ENCODE measurements at regions not wholly inside any gene's neighbourhood (a gene's known extent, or its start where the extent isn't known, plus 50 kb on each side); places are given as distances from the start of the nearest gene placed in this dataset.

GRCh38 chr10:90975096-90975495 is 54.2 kb upstream of the ANKRD1 start:
- no peak for DNase-seq (ENCODE audit: low read depth)
- H3K4me3 ChIP-seq (ENCODE audit: low read depth, low read length) = no peak overlapping the region

- DNase-seq (ENCODE audit: low read depth) = no peak
- no peak overlapping the region for H3K4me3 ChIP-seq (ENCODE audit: low read depth, low read length)
Observed at GRCh38 chr10:90977162-90977854, 56.4 kb upstream of the ANKRD1 start.

- H3K4me3 ChIP-seq (ENCODE audit: low read depth, low read length) = no peak overlapping the region
- DNase-seq (ENCODE audit: low read depth) = no peak
Observed at GRCh38 chr10:90977855-90978486, 57.1 kb upstream of the ANKRD1 start.

- no peak overlapping the region for H3K4me3 ChIP-seq (ENCODE audit: low read depth, low read length)
- DNase-seq (ENCODE audit: low read depth) = no peak
Observed at GRCh38 chr10:90982406-90983008, 61.6 kb upstream of the ANKRD1 start.

- H3K4me3 ChIP-seq (ENCODE audit: low read depth, low read length) = no peak overlapping the region
- DNase-seq (ENCODE audit: low read depth) = no peak
Observed at GRCh38 chr10:90983914-90984549, 63.1 kb upstream of the ANKRD1 start.

GRCh38 chr10:90984898-90985297 is 64.0 kb upstream of the ANKRD1 start:
- H3K4me3 ChIP-seq (ENCODE audit: low read depth, low read length) = no peak overlapping the region
- DNase-seq (ENCODE audit: low read depth) = no peak

GRCh38 chr10:90985321-90985933 is 64.5 kb upstream of the ANKRD1 start:
- DNase-seq (ENCODE audit: low read depth) = no peak

GRCh38 chr10:90986136-90986760 is 65.4 kb upstream of the ANKRD1 start:
- DNase-seq (ENCODE audit: low read depth) = no peak
- H3K4me3 ChIP-seq (ENCODE audit: low read depth, low read length) = no peak overlapping the region

More at GRCh38 chr10:90985321-90985933, 64.5 kb upstream of the ANKRD1 start:
- no peak overlapping the region for H3K4me3 ChIP-seq (ENCODE audit: low read depth, low read length)

- no peak for DNase-seq (ENCODE audit: low read depth)
- H3K4me3 ChIP-seq (ENCODE audit: low read depth, low read length) = no peak overlapping the region
Observed at GRCh38 chr10:90986870-90987269, 66.0 kb upstream of the ANKRD1 start.

- no peak overlapping the region for H3K4me3 ChIP-seq (ENCODE audit: low read depth, low read length)
- no peak for DNase-seq (ENCODE audit: low read depth)
Observed at GRCh38 chr10:90987383-90987782, 66.5 kb upstream of the ANKRD1 start.

GRCh38 chr10:90988024-90988423 is 67.1 kb upstream of the ANKRD1 start:
- H3K4me3 ChIP-seq (ENCODE audit: low read depth, low read length) = no peak overlapping the region
- DNase-seq (ENCODE audit: low read depth) = no peak

GRCh38 chr10:90988802-90989201 is 67.9 kb upstream of the ANKRD1 start:
- H3K4me3 ChIP-seq (ENCODE audit: low read depth, low read length) = no peak overlapping the region
- DNase-seq (ENCODE audit: low read depth) = no peak

- H3K4me3 ChIP-seq (ENCODE audit: low read depth, low read length) = no peak overlapping the region
- DNase-seq (ENCODE audit: low read depth) = no peak
Observed at GRCh38 chr10:90989378-90989777, 68.5 kb upstream of the ANKRD1 start.

- H3K4me3 ChIP-seq (ENCODE audit: low read depth, low read length) = no peak overlapping the region
- DNase-seq (ENCODE audit: low read depth) = no peak
Observed at GRCh38 chr10:90992462-90992861, 71.6 kb upstream of the ANKRD1 start.

GRCh38 chr10:90993340-90993739 is 72.5 kb upstream of the ANKRD1 start:
- DNase-seq (ENCODE audit: low read depth) = no peak
- no peak overlapping the region for H3K4me3 ChIP-seq (ENCODE audit: low read depth, low read length)

GRCh38 chr10:90997670-90998069 is 76.8 kb upstream of the ANKRD1 start:
- no peak for DNase-seq (ENCODE audit: low read depth)

GRCh38 chr10:90998733-90999511 is 78.0 kb upstream of the ANKRD1 start:
- DNase-seq (ENCODE audit: low read depth) = no peak
- H3K4me3 ChIP-seq (ENCODE audit: low read depth, low read length) = no peak overlapping the region

More at GRCh38 chr10:90997670-90998069, 76.8 kb upstream of the ANKRD1 start:
- no peak overlapping the region for H3K4me3 ChIP-seq (ENCODE audit: low read depth, low read length)

GRCh38 chr10:90999512-91000172 is 78.8 kb upstream of the ANKRD1 start:
- DNase-seq (ENCODE audit: low read depth) = no peak

More at GRCh38 chr10:90999512-91000172, 78.8 kb upstream of the ANKRD1 start:
- H3K4me3 ChIP-seq (ENCODE audit: low read depth, low read length) = no peak overlapping the region

Measured in skeletal muscle cell (primary cell).